ENCODE measurements at regions not wholly inside any gene's neighbourhood (a gene's known extent, or its start where the extent isn't known, plus 50 kb on each side); places are given as distances from the start of the nearest gene placed in this dataset.
A peak's percentile ranks its signal among the peaks of the same experiment; 100 is the strongest.

- Histone ChIP-seq H3K4me1 (ENCODE audit: low read depth) (peaks cover 21% of the 10 kb centered on the region), H3K36me3 (no peaks in the 10 kb centered on the region), H3K4me3 (no peak overlapping the region), H3K27ac (no peak overlapping the region), H3K27me3 (no peaks in the 10 kb centered on the region), H3K9me3 (ENCODE audit: low read depth) (no peaks in the 10 kb centered on the region)
- TF ChIP-seq, protein P1, sequence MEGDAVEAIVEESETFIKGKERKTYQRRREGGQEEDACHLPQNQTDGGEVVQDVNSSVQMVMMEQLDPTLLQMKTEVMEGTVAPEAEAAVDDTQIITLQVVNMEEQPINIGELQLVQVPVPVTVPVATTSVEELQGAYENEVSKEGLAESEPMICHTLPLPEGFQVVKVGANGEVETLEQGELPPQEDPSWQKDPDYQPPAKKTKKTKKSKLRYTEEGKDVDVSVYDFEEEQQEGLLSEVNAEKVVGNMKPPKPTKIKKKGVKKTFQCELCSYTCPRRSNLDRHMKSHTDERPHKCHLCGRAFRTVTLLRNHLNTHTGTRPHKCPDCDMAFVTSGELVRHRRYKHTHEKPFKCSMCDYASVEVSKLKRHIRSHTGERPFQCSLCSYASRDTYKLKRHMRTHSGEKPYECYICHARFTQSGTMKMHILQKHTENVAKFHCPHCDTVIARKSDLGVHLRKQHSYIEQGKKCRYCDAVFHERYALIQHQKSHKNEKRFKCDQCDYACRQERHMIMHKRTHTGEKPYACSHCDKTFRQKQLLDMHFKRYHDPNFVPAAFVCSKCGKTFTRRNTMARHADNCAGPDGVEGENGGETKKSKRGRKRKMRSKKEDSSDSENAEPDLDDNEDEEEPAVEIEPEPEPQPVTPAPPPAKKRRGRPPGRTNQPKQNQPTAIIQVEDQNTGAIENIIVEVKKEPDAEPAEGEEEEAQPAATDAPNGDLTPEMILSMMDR (IDR thresholded peaks at IDR 0.05; ENCODE audit: low read depth, low read length): no peak
- no peak for DNase-seq (ENCODE audit: low read depth in 1 of 2, low spot score in 1 of 2)
Measured at GRCh38 chr16:85392756-85393673, 220.1 kb upstream of the GSE1 start.

GRCh38 chr16:85393674-85394451 is 219.3 kb upstream of the GSE1 start:
- TF ChIP-seq, protein P1 (IDR thresholded peaks at IDR 0.05; ENCODE audit: low read depth, low read length): peak; percentile 87
- Histone ChIP-seq H3K27me3 (no peaks in the 10 kb centered on the region), H3K4me3 (no peak overlapping the region), H3K4me1 (ENCODE audit: low read depth) (peaks cover 21% of the 10 kb centered on the region), H3K27ac (no peak overlapping the region), H3K9me3 (ENCODE audit: low read depth) (no peaks in the 10 kb centered on the region), H3K36me3 (no peaks in the 10 kb centered on the region)
- DNase-seq (ENCODE audit: low read depth in 1 of 2, low spot score in 1 of 2): peak; percentile 63 to 79

DNA sequence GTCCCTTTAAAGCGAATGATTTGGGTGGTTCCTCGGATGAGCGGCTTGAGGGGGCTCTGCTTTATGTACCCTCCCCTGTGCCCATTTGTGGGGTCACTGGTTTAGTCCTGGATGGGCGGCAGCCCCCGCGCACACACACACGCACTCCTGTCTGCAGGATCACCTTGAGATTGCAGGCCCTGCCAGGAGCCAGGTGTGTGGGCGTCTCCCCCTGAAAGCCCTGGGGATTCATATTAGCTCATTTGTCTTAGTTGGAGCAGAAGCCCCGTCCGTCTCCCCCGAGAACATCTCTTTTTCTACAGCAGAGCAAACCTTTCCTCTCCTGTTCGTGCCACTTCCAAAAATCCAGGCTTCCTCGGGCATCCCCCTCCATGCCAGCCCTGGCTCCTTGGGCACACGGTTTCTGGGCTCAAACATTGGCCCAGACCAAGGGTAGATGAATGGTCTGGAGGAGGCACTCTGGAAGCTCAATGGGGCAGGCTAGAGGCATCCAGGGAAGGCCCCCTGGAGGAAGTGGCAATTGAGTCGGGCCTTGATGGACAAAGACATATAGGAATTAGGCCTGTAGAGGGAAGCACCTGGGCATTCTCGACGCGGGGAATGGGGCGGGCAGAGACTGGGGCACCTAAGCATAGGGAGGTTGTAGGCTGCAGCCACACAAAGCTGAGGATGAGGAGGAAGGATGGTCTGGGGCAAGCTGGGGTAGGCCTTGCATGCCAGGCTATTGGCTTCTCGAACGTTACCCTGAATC is 218.5 kb upstream of the GSE1 start:
- Histone ChIP-seq H3K4me1 (ENCODE audit: low read depth) (peaks cover 21% of the 10 kb centered on the region), H3K27ac (no peak overlapping the region), H3K9me3 (ENCODE audit: low read depth) (no peaks in the 10 kb centered on the region), H3K27me3 (no peaks in the 10 kb centered on the region), H3K36me3 (no peaks in the 10 kb centered on the region), H3K4me3 (no peak overlapping the region)
- no peak for DNase-seq (ENCODE audit: low read depth in 1 of 2, low spot score in 1 of 2)
- TF ChIP-seq, protein P1 (IDR thresholded peaks at IDR 0.05; ENCODE audit: low read depth, low read length): no peak

GRCh38 chr16:85395207-85395912 is 217.8 kb upstream of the GSE1 start:
- Histone ChIP-seq H3K9me3 (ENCODE audit: low read depth) (no peaks in the 10 kb centered on the region), H3K36me3 (no peaks in the 10 kb centered on the region), H3K27me3 (no peaks in the 10 kb centered on the region), H3K27ac (no peak overlapping the region), H3K4me3 (no peak overlapping the region), H3K4me1 (ENCODE audit: low read depth) (peaks cover 21% of the 10 kb centered on the region)
- peak; percentile 47 to 98 for DNase-seq (ENCODE audit: low read depth in 1 of 2, low spot score in 1 of 2)
- TF ChIP-seq, protein P1 (IDR thresholded peaks at IDR 0.05; ENCODE audit: low read depth, low read length): no peak
